ENCODE measurements at regions not wholly inside any gene's neighbourhood (a gene's known extent, or its start where the extent isn't known, plus 50 kb on each side); places are given as distances from the start of the nearest gene placed in this dataset.

DNA sequence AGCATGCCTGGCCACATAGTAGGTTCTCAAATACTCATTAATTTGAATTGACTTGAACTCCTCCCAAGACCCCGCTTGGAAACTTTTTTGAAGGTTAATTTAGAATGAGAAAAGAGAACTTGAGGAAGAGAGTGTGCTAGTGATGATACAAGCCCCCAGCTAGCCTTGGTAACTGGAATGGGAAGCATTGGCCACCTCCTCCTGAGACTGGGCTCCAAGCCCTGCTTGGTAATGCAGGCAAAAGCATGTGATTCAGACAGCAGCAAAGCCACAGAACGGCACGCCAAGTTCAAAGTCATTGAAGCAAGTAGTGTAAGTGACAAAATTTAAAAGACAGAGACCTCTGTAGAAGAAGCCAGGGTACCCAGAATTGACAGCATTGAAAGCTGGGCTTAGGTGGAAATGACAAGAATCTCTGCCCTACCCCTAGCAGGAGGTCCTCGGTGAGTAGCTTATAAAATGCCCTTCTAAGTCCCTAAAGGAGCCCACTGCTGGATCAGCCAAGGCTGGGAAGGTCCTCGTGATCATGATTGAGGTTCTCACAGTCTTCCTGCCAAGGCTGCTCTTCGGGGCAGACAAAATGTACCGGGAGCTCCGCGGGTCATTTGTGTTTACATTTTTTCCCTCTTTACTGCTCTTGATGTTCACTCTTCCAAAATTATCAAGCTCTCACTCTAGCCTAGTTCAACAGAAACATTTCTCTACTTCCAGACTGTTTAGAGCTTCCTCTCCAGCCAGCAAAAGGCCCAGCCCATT is 99.4 kb downstream of the TSEN15 start:
- TF ChIP-seq POLR2A (IDR thresholded peaks at IDR 0.05) (no peak), CTCF (IDR thresholded peaks at IDR 0.05 in 8 of 11, conservative IDR thresholded peaks at IDR 0.05 in 3 of 11) (no peak)

Measured in spleen (tissue), 7 donors.